ENCODE measurements at regions not wholly inside any gene's neighbourhood (a gene's known extent, or its start where the extent isn't known, plus 50 kb on each side); places are given as distances from the start of the nearest gene placed in this dataset.

GRCh38 chr2:40037303-40037702, 258.2 kb upstream of the THUMPD2 start:
- CTCF ChIA-PET = no interaction called here

GRCh38 chr2:40036241-40036640, 257.2 kb upstream of the THUMPD2 start:
- ChIA-PET RAD21 (ENCODE audit: unreplicated experiment) (no interaction called here), POLR2A (no interaction called here), CTCF (no interaction called here), SMC1A (ENCODE audit: uncharacterized antibody, unreplicated experiment) (no interaction called here)
- no peak overlapping the region for H3K9ac ChIP-seq (ENCODE audit: control insufficient read depth, insufficient read depth, low read length)
- H3K4me1 ChIP-seq (ENCODE audit: control insufficient read depth, insufficient read depth, low read length) = no peaks in the 10 kb centered on the region
- no peaks in the 10 kb centered on the region; the same call in 2 of the 3 replicates for H3K9me3 ChIP-seq (replicated peaks; ENCODE audit: control insufficient read depth, insufficient read depth, low read length)
- no peaks in the 10 kb centered on the region for H3K27me3 ChIP-seq (replicated peaks in 1 of 2; ENCODE audit: control insufficient read depth in 2 of 2, insufficient read depth in 2 of 2, low read length in 1 of 2)
- H3K27ac ChIP-seq (ENCODE audit: control insufficient read depth, insufficient read depth) = no peak overlapping the region
- ATAC-seq (no peak), FAIRE-seq (no peak), DNase-seq (ENCODE audit: low read depth, low spot score) (no peak)
- H4K20me1 ChIP-seq (ENCODE audit: control insufficient read depth, insufficient read depth) = no peaks in the 10 kb centered on the region
- intact Hi-C loops (cut with micrococcal nuclease; ENCODE audit: unreplicated experiment) (no loop called here), in situ Hi-C loops (cut with MboI) (no loop called here)
- 17% methylated on average over 2 of the region's 2 CpGs for WGBS (ENCODE audit: insufficient coverage, insufficient replicate concordance, low lambda C conversion rate, missing lambda C conversion rate)
- H3K79me2 ChIP-seq (ENCODE audit: control insufficient read depth, insufficient read depth, low read length) = no peaks in the 10 kb centered on the region
- no peak overlapping the region for H3K4me3 ChIP-seq
- H2AFZ ChIP-seq (ENCODE audit: control insufficient read depth, low read depth, low read length) = no peak overlapping the region
- BruUV-seq (replicated peaks) = no TSS peak
- H3K4me2 ChIP-seq (ENCODE audit: control insufficient read depth, insufficient read depth) = no peak overlapping the region
- H3K36me3 ChIP-seq (ENCODE audit: control insufficient read depth in 2 of 2, insufficient read depth in 2 of 2, low read length in 1 of 2) = no peaks in the 10 kb centered on the region
- TF ChIP-seq GATAD2B (conservative IDR thresholded peaks at IDR 0.05; ENCODE audit: low read depth) (no peak), ZBTB33 (IDR thresholded peaks at IDR 0.05) (no peak), SMAD5 (IDR thresholded peaks at IDR 0.05; ENCODE audit: low read depth) (no peak), HCFC1 (IDR thresholded peaks at IDR 0.05; ENCODE audit: low read length) (no peak), EGR1 (IDR thresholded peaks at IDR 0.05; ENCODE audit: borderline replicate concordance in 1 of 2, low read depth in 2 of 2, low read length in 2 of 2) (no peak), SKIL (IDR thresholded peaks at IDR 0.05; ENCODE audit: low read depth, poor library complexity, severe bottlenecking) (no peak), IRF3 (IDR thresholded peaks at IDR 0.05) (no peak)

More at GRCh38 chr2:40037303-40037702, 258.2 kb upstream of the THUMPD2 start:
- no peaks in the 10 kb centered on the region for H3K4me1 ChIP-seq (ENCODE audit: control insufficient read depth, insufficient read depth, low read length)
- H3K9ac ChIP-seq (ENCODE audit: control insufficient read depth, insufficient read depth, low read length) = no peak overlapping the region
- H4K20me1 ChIP-seq (ENCODE audit: control insufficient read depth, insufficient read depth) = no peaks in the 10 kb centered on the region
- intact Hi-C loops (cut with micrococcal nuclease; ENCODE audit: unreplicated experiment) = no loop called here
- FAIRE-seq (no peak), DNase-seq (ENCODE audit: low read depth, low spot score) (no peak), ATAC-seq (no peak)
- ChIA-PET POLR2A (no interaction called here), SMC1A (ENCODE audit: uncharacterized antibody, unreplicated experiment) (no interaction called here), RAD21 (ENCODE audit: unreplicated experiment) (no interaction called here)
- H3K27ac ChIP-seq (ENCODE audit: control insufficient read depth, insufficient read depth) = no peak overlapping the region
- in situ Hi-C loops (cut with MboI) = no loop called here
- no peaks in the 10 kb centered on the region for H3K27me3 ChIP-seq (replicated peaks in 1 of 2; ENCODE audit: control insufficient read depth in 2 of 2, insufficient read depth in 2 of 2, low read length in 1 of 2)
- no TSS peak for BruUV-seq (replicated peaks)
- H3K36me3 ChIP-seq (ENCODE audit: control insufficient read depth in 2 of 2, insufficient read depth in 2 of 2, low read length in 1 of 2) = no peaks in the 10 kb centered on the region
- no peak overlapping the region for H3K4me2 ChIP-seq (ENCODE audit: control insufficient read depth, insufficient read depth)
- H2AFZ ChIP-seq (ENCODE audit: control insufficient read depth, low read depth, low read length) = no peak overlapping the region
- TF ChIP-seq USF2 (IDR thresholded peaks at IDR 0.05; ENCODE audit: borderline replicate concordance, low read depth, low read length) (no peak), ZNF274 (IDR thresholded peaks at IDR 0.05; ENCODE audit: insufficient read depth, insufficient read length) (no peak), STAT1 (conservative IDR thresholded peaks at IDR 0.05) (no peak), TCF12 (IDR thresholded peaks at IDR 0.05; ENCODE audit: low read depth, low read length) (no peak)
- H3K9me3 ChIP-seq (replicated peaks; ENCODE audit: control insufficient read depth, insufficient read depth, low read length) = no peaks in the 10 kb centered on the region; the same call in 2 of the 3 replicates
- 5% methylated on average over 7 of the region's 7 CpGs for WGBS (ENCODE audit: insufficient coverage, insufficient replicate concordance, low lambda C conversion rate, missing lambda C conversion rate)
- H3K4me3 ChIP-seq = no peak overlapping the region
- H3K79me2 ChIP-seq (ENCODE audit: control insufficient read depth, insufficient read depth, low read length) = no peaks in the 10 kb centered on the region

Data from GM12878 (cell line).